ENCODE measurements at regions not wholly inside any gene's neighbourhood (a gene's known extent, or its start where the extent isn't known, plus 50 kb on each side); places are given as distances from the start of the nearest gene placed in this dataset.

- Histone ChIP-seq H3K27ac (no peak overlapping the region), H3K4me3 (no peak overlapping the region)
Measured at GRCh38 chrX:45347877-45348276, 147.2 kb upstream of the DIPK2B start.

GRCh38 chrX:45344594-45344993 lies 143.9 kb upstream of the DIPK2B start:
- no peak overlapping the region for H3K4me3 ChIP-seq

GRCh38 chrX:45329217-45329616 lies 128.5 kb upstream of the DIPK2B start:
- Histone ChIP-seq H3K27ac (no peak overlapping the region), H3K4me3 (no peak overlapping the region)

More at GRCh38 chrX:45344594-45344993, 143.9 kb upstream of the DIPK2B start:
- H3K27ac ChIP-seq: no peak overlapping the region

GRCh38 chrX:45324941-45325340 lies 124.3 kb upstream of the DIPK2B start:
- no peak overlapping the region for H3K27ac ChIP-seq
- no peak overlapping the region for H3K4me3 ChIP-seq

GRCh38 chrX:45323387-45323786 lies 122.7 kb upstream of the DIPK2B start:
- H3K4me3 ChIP-seq: no peak overlapping the region
- peak overlapping the region in 1 of 21 experiments; percentile 37 for H3K27ac ChIP-seq

- peak overlapping the region in 1 of 21 experiments; percentile 37 for H3K27ac ChIP-seq
- H3K4me3 ChIP-seq: no peak overlapping the region
Measured at GRCh38 chrX:45322820-45323219, 122.1 kb upstream of the DIPK2B start.

GRCh38 chrX:45322382-45322781 lies 121.7 kb upstream of the DIPK2B start:
- no peak overlapping the region for H3K4me3 ChIP-seq
- no peak overlapping the region for H3K27ac ChIP-seq

GRCh38 chrX:45320191-45320590 lies 119.5 kb upstream of the DIPK2B start:
- Histone ChIP-seq H3K4me3 (no peak overlapping the region), H3K27ac (no peak overlapping the region)

- H3K27ac ChIP-seq: no peak overlapping the region
- no peak overlapping the region for H3K4me3 ChIP-seq
Measured at GRCh38 chrX:45309801-45310200, 109.1 kb upstream of the DIPK2B start.

GRCh38 chrX:45309096-45309495 lies 108.4 kb upstream of the DIPK2B start:
- Histone ChIP-seq H3K4me3 (no peak overlapping the region), H3K27ac (no peak overlapping the region)

GRCh38 chrX:45306794-45307193 lies 106.1 kb upstream of the DIPK2B start:
- no peak overlapping the region for H3K4me3 ChIP-seq
- H3K27ac ChIP-seq: no peak overlapping the region

GRCh38 chrX:45300638-45301037 lies 100.0 kb upstream of the DIPK2B start:
- H3K4me3 ChIP-seq: no peak overlapping the region
- no peak overlapping the region for H3K27ac ChIP-seq

GRCh38 chrX:45295259-45295986 lies 94.7 kb upstream of the DIPK2B start:
- Histone ChIP-seq H3K27ac (no peak overlapping the region), H3K4me3 (no peak overlapping the region)

GRCh38 chrX:45274576-45274975 lies 73.9 kb upstream of the DIPK2B start:
- no peak overlapping the region for H3K4me3 ChIP-seq
- H3K27ac ChIP-seq: no peak overlapping the region

GRCh38 chrX:45267007-45267406 lies 66.3 kb upstream of the DIPK2B start:
- no peak overlapping the region for H3K4me3 ChIP-seq
- H3K27ac ChIP-seq: no peak overlapping the region

GRCh38 chrX:45266456-45266855 lies 65.8 kb upstream of the DIPK2B start:
- Histone ChIP-seq H3K4me3 (no peak overlapping the region), H3K27ac (no peak overlapping the region)

GRCh38 chrX:45264865-45265264 lies 64.2 kb upstream of the DIPK2B start:
- Histone ChIP-seq H3K4me3 (no peak overlapping the region), H3K27ac (no peak overlapping the region)

GRCh38 chrX:45261471-45261870 lies 60.8 kb upstream of the DIPK2B start:
- Histone ChIP-seq H3K27ac (no peak overlapping the region), H3K4me3 (no peak overlapping the region)

- H3K27ac ChIP-seq: no peak overlapping the region
- H3K4me3 ChIP-seq: no peak overlapping the region
Measured at GRCh38 chrX:45261005-45261404, 60.3 kb upstream of the DIPK2B start.

GRCh38 chrX:45258731-45259402 lies 58.2 kb upstream of the DIPK2B start:
- no peak overlapping the region for H3K27ac ChIP-seq

More at GRCh38 chrX:45258731-45259402, 58.2 kb upstream of the DIPK2B start:
- no peak overlapping the region for H3K4me3 ChIP-seq

Measured in skin epidermis (tissue), 12 donors.